ENCODE measurements at regions not wholly inside any gene's neighbourhood (a gene's known extent, or its start where the extent isn't known, plus 50 kb on each side); places are given as distances from the start of the nearest gene placed in this dataset.

DNA sequence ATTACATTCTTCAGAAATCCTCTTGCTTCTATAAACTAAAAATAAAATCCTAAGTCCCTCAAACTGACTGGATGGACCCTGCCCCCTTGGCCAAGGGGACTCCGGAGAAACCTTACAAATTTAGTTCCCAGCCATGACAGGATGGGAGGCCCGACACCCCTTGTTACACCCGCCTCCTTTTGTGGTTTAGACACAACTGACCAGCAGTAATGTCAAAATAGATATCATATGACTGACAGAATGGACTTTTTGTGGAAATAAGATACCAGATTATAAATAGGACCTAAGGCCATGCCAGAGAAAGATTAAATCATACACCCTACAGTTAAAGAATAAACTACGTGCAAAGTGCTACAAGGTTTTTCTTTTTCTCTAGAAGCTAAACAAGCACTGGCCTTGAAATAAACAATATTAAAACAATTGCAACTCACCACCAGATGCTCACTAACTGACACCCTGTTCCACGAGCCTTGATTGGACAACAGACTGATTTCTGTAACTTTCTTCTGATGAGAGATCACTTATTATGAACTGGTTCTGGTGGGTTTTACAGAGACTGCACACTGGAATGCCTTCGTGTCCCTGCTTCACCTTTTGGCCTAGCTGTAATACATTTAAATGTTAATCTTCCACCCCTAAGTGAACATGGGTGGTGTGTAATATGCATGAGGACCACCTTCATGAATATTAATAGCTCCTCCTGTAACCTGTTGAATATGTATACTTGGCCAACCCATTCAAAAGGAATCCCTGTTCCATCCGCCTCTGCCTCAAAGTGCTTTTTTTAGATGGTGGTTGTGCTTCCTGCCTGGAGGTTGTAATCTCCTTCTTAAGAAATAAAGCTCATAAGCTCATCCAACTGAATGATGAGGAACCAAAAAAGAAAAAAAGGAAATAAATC is 99.6 kb downstream of the ODF2L start:
- peak; percentile 31 to 52 for DNase-seq

DNA sequence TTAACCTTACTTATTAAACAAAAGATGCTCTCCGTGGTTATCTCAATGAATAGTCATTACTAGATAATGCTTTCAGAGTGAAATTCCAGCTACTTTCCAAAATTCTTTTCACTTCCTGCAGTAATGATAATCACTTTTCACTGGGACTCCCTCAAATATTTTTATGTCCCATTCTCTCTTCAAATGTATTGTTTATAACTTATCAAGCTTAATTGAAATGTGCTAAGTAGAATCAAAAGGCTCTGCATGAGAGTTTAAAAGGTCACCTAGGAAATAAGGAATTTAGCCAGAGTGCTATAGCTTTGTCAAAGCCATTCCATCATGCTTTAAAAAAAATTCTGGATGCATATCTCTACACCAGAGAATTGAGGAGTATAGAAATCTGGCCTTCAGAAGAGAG is 106.4 kb downstream of the ODF2L start:
- no peak for DNase-seq

DNA sequence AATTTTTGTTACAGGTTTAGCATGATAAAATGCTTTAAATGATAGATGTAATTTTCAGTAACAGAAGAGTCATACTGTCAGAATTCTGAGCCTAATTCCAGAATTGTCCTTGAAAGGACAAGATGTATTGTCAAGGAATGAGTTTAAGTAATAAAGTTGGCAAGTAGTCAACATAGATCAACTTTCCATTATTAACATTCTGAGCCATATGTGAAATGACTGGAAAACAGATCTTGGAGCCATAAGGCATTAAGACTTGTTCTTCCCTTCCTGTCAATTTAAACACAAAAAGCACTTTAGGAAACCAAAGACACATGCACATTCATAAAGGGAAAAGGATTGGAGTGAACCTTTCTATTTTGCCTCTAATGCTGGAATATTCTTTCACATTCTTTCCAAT is 107.0 kb downstream of the ODF2L start:
- no peak for DNase-seq

GRCh38 chr1:86288586-86289147 is 107.5 kb downstream of the ODF2L start:
- DNase-seq: no peak

GRCh38 chr1:86285796-86286195 is 110.3 kb downstream of the ODF2L start:
- no peak for DNase-seq

GRCh38 chr1:86282611-86283010 is 113.5 kb downstream of the ODF2L start:
- DNase-seq: no peak

DNA sequence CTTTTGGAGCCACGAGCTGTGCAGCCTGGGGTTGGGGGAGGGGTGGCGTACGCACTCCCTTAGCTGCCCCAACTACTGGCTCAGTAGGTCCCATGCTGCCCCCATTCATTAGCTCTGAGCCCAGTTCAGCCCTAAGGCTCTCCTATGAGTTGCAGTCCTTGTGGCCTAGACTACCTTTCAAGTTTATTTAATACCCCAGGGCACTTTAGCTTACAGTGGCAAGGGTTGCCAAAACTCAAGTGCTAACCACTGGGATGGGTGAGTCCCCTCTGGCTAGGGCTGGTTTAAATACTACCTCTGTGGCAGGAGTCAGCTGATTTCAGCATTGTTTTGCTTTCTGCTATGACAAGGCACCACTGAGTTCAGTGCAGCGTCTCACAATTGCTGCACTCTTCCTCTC is 118.2 kb downstream of the ODF2L start:
- DNase-seq: no peak

DNA sequence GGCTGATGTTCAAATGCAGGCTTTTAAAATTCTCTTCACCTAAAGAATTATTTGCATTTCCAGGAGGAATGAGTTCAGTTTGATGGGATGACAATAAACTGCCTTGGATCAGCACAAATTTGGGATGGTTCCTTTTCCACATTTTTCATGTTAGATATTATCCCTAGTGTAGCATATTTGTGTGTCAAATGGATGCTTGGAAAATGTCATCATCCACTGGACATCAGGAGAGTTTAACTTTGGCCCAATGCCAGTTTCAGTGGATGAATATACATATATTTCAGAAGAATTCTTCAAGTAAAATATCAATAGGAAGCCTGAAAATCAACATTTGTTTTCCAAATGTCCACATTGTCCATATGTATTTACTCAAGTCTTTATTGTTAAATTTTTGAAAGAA is 116.5 kb upstream of the COL24A1 start:
- DNase-seq: no peak

DNA sequence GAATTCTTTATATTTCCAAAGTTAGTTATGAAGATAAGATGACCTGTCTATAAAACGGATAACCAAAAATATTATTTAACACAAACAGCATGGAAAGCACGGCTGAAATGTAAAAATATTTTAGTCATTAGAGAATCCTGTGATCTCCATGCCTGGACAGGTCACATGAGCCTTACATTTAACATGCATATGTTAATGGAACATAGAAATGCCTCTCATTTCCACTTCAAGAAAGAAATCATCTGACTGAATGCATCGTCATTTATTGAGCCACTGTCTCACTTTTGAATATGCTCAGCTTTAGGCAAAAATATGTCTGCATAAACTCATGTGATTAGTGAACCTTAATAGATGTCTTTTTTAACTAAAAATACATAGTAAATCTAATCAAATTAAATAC is 115.5 kb upstream of the COL24A1 start:
- no peak for DNase-seq

DNA sequence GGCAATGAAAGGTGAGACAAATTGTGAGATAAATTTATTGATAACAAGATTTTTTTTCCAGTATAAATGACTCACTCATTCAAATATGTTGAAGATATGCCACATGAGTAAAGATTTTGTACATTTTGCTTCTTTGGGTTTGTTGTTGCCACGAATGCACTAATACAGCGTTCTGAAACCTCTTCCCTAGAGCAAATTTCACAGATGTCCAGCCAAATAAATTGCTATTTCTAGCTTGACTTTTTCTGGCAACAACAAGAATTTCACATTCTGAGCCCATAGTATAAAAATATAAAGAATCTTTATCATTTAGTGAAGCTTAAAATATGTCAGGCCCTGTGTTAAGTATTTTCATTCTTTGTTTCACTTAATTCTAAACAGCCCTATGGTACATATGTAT is 114.5 kb upstream of the COL24A1 start:
- no peak for DNase-seq

GRCh38 chr1:86263101-86263500 is 106.5 kb upstream of the COL24A1 start:
- DNase-seq: no peak

GRCh38 chr1:86260476-86260875 is 103.9 kb upstream of the COL24A1 start:
- no peak for DNase-seq

GRCh38 chr1:86259390-86259789 is 102.8 kb upstream of the COL24A1 start:
- no peak for DNase-seq

- DNase-seq: no peak
Measured at GRCh38 chr1:86258101-86258500, 101.5 kb upstream of the COL24A1 start.

GRCh38 chr1:86247597-86248279 is 91.2 kb upstream of the COL24A1 start:
- DNase-seq: no peak

DNA sequence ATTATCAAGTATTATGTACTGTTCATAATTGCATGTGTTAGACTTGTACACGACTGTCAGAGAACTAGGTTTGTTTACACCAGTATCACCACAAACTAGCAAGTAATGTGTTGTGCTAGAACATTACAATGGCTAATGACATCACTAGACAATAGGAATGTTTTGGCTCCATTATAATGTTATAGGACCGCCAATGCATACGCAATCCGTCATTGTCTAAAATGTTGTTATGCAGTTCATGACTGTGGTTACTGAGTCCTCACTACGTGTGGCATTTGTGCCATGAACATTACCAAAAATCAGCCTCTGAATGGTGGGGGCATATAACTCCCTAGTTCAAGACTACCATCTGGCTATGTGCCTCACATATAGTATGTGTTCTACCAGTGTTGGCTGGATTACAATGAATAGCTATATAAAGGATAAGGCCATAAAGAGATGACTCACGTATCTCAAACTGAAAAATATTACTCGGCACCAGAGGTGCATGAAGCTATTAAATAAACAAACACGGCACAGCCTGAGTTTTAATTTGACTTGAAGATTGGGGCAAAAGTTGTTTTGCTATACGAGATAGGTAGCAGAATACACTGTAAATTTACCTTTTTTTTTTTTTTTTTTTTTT is 89.1 kb upstream of the COL24A1 start:
- no peak for DNase-seq

- DNase-seq: no peak
Measured at GRCh38 chr1:86239894-86240293, 83.3 kb upstream of the COL24A1 start.

- no peak for DNase-seq
Measured at GRCh38 chr1:86239490-86239889, 82.9 kb upstream of the COL24A1 start.

- DNase-seq: no peak
Measured at GRCh38 chr1:86238226-86238625, 81.7 kb upstream of the COL24A1 start.

- no peak for DNase-seq
Measured at GRCh38 chr1:86235852-86236251, 79.3 kb upstream of the COL24A1 start.

DNA sequence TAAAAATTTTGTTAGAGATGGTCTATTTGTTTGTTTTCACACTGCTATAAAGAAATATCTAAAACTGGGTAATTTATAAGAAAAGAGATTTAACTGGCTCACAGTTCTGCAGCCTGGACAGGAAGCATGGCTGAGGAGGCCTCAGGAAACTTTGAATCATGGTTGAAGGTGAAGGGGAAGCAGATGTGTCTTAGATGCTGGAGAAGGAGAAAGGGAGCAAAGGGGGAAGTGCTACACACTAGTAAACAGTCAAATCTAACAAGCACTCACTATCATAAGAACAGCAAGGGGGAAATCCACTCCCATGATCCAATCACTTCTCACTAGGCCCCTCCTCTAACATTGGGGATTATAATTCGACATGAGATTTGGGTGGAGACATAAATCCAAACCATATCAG is 76.8 kb upstream of the COL24A1 start:
- DNase-seq: no peak

DNA sequence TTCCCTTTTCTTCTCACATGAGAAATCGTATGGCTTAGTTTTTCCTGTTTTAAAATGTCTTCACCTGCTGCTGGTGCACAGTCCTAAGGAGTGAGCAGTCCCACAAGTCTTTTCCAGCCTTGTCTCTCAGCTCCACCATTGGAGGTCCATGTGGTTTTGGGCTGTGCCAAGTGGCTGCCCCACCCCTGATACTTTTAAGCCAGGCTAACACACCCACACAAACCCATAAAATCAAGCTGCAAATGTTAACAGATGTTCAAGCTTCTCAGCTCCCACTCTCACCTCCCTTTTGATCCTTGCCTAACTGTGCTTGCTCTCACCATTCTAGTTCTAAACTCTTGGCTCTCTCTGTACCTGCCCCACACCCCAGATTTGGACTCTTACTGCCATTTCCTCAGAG is 74.5 kb upstream of the COL24A1 start:
- DNase-seq: no peak

- no peak for DNase-seq
Measured at GRCh38 chr1:86229405-86229975, 72.9 kb upstream of the COL24A1 start.
